ENCODE measurements at regions not wholly inside any gene's neighbourhood (a gene's known extent, or its start where the extent isn't known, plus 50 kb on each side); places are given as distances from the start of the nearest gene placed in this dataset.
"Not testable (repeated sequence)": the region's sequence is repeated elsewhere in the genome, so short reads cannot be mapped to it uniquely, and the experiment has no call there.

DNA sequence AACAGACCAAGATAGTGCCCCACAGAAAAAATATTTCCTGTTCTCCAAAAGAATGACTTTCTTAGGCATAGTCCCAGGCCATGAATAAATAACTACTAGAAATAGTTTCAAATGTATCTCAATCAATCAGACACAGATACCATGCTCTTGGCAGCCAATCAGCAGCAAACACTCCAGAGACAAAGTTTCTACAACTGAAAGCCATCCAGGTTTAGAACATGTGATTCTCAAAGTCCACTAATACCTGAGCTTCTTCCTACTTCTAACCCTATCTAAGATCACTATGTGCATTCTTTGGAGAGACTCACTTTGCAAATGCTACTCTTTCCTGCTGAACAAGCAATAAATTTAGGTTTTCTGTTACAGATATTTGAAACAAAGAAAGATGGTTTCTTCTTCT, 425.8 kb upstream of the GRIN3A start:
- no peak overlapping the region for H3K4me3 Mint-ChIP-seq
- TF ChIP-seq, protein P1, sequence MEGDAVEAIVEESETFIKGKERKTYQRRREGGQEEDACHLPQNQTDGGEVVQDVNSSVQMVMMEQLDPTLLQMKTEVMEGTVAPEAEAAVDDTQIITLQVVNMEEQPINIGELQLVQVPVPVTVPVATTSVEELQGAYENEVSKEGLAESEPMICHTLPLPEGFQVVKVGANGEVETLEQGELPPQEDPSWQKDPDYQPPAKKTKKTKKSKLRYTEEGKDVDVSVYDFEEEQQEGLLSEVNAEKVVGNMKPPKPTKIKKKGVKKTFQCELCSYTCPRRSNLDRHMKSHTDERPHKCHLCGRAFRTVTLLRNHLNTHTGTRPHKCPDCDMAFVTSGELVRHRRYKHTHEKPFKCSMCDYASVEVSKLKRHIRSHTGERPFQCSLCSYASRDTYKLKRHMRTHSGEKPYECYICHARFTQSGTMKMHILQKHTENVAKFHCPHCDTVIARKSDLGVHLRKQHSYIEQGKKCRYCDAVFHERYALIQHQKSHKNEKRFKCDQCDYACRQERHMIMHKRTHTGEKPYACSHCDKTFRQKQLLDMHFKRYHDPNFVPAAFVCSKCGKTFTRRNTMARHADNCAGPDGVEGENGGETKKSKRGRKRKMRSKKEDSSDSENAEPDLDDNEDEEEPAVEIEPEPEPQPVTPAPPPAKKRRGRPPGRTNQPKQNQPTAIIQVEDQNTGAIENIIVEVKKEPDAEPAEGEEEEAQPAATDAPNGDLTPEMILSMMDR (conservative IDR thresholded peaks at IDR 0.05): no peak

DNA sequence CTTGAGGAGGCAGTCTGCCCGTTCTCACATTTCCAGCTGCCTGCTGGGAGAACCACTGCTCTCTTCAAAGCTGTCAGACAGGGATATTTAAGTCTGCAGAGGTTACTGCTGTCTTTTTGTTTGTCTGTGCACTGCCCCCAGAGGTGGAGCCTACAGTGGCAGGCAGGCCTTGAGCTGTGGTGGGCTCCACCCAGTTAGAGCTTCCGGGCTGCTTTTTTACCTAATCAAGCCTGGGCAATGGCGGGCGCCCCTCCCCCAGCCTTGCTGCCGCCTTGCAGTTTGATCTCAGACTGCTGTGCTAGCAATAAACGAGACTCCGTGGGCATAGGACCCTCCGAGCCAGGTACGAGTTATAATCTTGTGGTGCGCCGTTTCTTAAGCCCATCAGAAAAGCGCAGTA, 414.6 kb upstream of the GRIN3A start:
- peaks cover 36% of the 10 kb centered on the region for H3K9me3 ChIP-seq (ENCODE audit: control insufficient read depth, low read length)
- H3K27ac ChIP-seq (ENCODE audit: low read depth, low read length); H3K36me3 ChIP-seq (ENCODE audit: control insufficient read depth, insufficient read depth, low read length); H3K4me3 Mint-ChIP-seq; H3K36me3 Mint-ChIP-seq (ENCODE audit: low read depth); H3K4me3 ChIP-seq (ENCODE audit: low read length); H3K9ac ChIP-seq (ENCODE audit: extremely low read depth, low read length, poor library complexity, severe bottlenecking); H3K4me1 ChIP-seq (ENCODE audit: control insufficient read depth, insufficient read depth, low read length); H3K27ac Mint-ChIP-seq; H3K9me3 Mint-ChIP-seq; H3K27me3 ChIP-seq (ENCODE audit: control insufficient read depth, insufficient read depth, low read length, poor library complexity, severe bottlenecking); H3K4me1 Mint-ChIP-seq; H3K27me3 Mint-ChIP-seq (ENCODE audit: insufficient read depth): not testable (repeated sequence)
- DNase-seq: peak; percentile 75
- 69 to 80% methylated on average over 4 to 12 of the region's 12 CpGs for WGBS, 2 experiments (ENCODE audit: insufficient coverage in 1 of 2, insufficient read length in 1 of 2)
- TF ChIP-seq, protein P1 (conservative IDR thresholded peaks at IDR 0.05): peak; percentile 42

More for the DNA sequence above, 425.8 kb upstream of the GRIN3A start:
- H3K27ac ChIP-seq (ENCODE audit: low read depth, low read length): no peak overlapping the region
- no peaks in the 10 kb centered on the region for H3K36me3 ChIP-seq (ENCODE audit: control insufficient read depth, insufficient read depth, low read length)
- no peaks in the 10 kb centered on the region for H3K27me3 ChIP-seq (ENCODE audit: control insufficient read depth, insufficient read depth, low read length, poor library complexity, severe bottlenecking)
- peaks cover 15% of the 10 kb centered on the region for H3K9me3 ChIP-seq (ENCODE audit: control insufficient read depth, low read length)
- H3K4me1 ChIP-seq (ENCODE audit: control insufficient read depth, insufficient read depth, low read length): no peaks in the 10 kb centered on the region
- H3K4me1 Mint-ChIP-seq: no peaks in the 10 kb centered on the region
- no peak overlapping the region for H3K4me3 ChIP-seq (ENCODE audit: low read length)
- no peaks in the 10 kb centered on the region for H3K36me3 Mint-ChIP-seq (ENCODE audit: low read depth)
- no peak overlapping the region for H3K27ac Mint-ChIP-seq
- no peaks in the 10 kb centered on the region for H3K27me3 Mint-ChIP-seq (ENCODE audit: insufficient read depth)
- no peak for DNase-seq
- no peaks in the 10 kb centered on the region for H3K9me3 Mint-ChIP-seq
- no peak overlapping the region for H3K9ac ChIP-seq (ENCODE audit: extremely low read depth, low read length, poor library complexity, severe bottlenecking)

DNA sequence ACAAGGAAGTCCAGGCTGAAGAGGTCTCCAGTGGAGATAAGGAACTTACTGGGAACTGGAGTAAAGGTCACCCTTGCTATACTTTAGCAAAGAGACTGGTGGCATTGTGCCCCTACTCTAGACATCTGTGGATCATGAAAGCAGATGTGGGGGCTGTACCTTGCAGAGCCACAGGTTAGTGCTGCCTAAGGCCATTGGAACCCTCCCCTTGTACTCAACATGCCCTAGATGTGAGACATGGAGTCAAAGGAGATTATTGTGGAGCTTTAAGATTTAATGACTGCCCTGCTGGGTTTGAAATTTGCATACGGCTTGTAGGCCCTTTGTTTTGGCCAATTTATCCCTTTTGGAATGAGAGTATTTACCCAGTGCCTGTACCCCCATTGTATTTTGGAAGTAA, 397.3 kb upstream of the GRIN3A start:
- Histone ChIP-seq H3K9ac (ENCODE audit: extremely low read depth, low read length, poor library complexity, severe bottlenecking) (no peak overlapping the region), H3K4me3 (ENCODE audit: low read length) (no peak overlapping the region), H3K27me3 (ENCODE audit: control insufficient read depth, insufficient read depth, low read length, poor library complexity, severe bottlenecking) (no peaks in the 10 kb centered on the region), H3K4me1 (ENCODE audit: control insufficient read depth, insufficient read depth, low read length) (no peaks in the 10 kb centered on the region), H3K9me3 (ENCODE audit: control insufficient read depth, low read length) (peaks cover 9% of the 10 kb centered on the region), H3K27ac (ENCODE audit: low read depth, low read length) (no peak overlapping the region), H3K36me3 (ENCODE audit: control insufficient read depth, insufficient read depth, low read length) (no peaks in the 10 kb centered on the region)
- 83% methylated on average over 1 of the region's 1 CpG for WGBS, 2 experiments (ENCODE audit: insufficient coverage in 1 of 2, insufficient read length in 1 of 2)
- H3K27me3 Mint-ChIP-seq (ENCODE audit: insufficient read depth): no peaks in the 10 kb centered on the region
- no peak overlapping the region for H3K4me3 Mint-ChIP-seq
- no peak overlapping the region for H3K27ac Mint-ChIP-seq
- H3K4me1 Mint-ChIP-seq: peaks cover 8% of the 10 kb centered on the region
- DNase-seq: no peak
- peaks cover 17% of the 10 kb centered on the region for H3K9me3 Mint-ChIP-seq
- TF ChIP-seq, protein P1 (conservative IDR thresholded peaks at IDR 0.05): no peak
- no peaks in the 10 kb centered on the region for H3K36me3 Mint-ChIP-seq (ENCODE audit: low read depth)
